Suprapubic skin (tissue), 4 donors: ENCODE measurements at regions not wholly inside any gene's neighbourhood (a gene's known extent, or its start where the extent isn't known, plus 50 kb on each side); places are given as distances from the start of the nearest gene placed in this dataset.

Experiments used
- DNase-seq, 2 donors: peaks; one replicate each; pipeline ENCODE4 v3.0.0-alpha.2; 2019; ENCODE audit warnings: low spot score in 2 of 2
- H3K27ac ChIP-seq: fragments of 200-600 bp; sonication (generic); one replicate; pipeline ENCODE4 v1.5.1; 2019
- H3K27me3 ChIP-seq: fragments of 200-600 bp; sonication (generic); one replicate; pipeline ENCODE4 v1.5.1; 2019
- H3K36me3 ChIP-seq: fragments of 200-600 bp; sonication (generic); one replicate; pipeline ENCODE4 v1.5.1; 2019
- H3K4me1 ChIP-seq: fragments of 200-600 bp; sonication (generic); one replicate; pipeline ENCODE4 v1.5.1; 2019
- H3K4me3 ChIP-seq: fragments of 200-600 bp; sonication (generic); one replicate; pipeline ENCODE4 v1.5.1; 2019; ENCODE audit warnings: mild to moderate bottlenecking
- H3K9me3 ChIP-seq: fragments of 200-600 bp; sonication (generic); one replicate; pipeline ENCODE4 v1.5.1; 2019
- EP300 ChIP-seq: sonication (generic); formaldehyde crosslinking; IDR thresholded peaks from one replicate; pipeline ENCODE4 v1.6.1; 2017; ENCODE audit warnings: antibody characterized with exemption
- POLR2A ChIP-seq, 2 donors: fragments of 450-650 bp; IDR thresholded peaks; one replicate each; pipeline ENCODE4 v1.6.1; 2017; ENCODE audit warnings: antibody characterized with exemption in 2 of 2, mild to moderate bottlenecking in 2 of 2, moderate library complexity in 2 of 2
- POLR2AphosphoS5 ChIP-seq, 3 donors: sonication (generic); formaldehyde crosslinking; IDR thresholded peaks; one replicate each; pipeline ENCODE4 v1.6.1; 2017; ENCODE audit warnings: antibody characterized with exemption in 3 of 3
- WGBS: methylation state at CpG from one replicate; pipeline ENCODE4 v1.1.5; 2018; 5-methylcytosine and 5-hydroxymethylcytosine counted together
- TF ChIP-seq, protein P1 (sequence below), 2 donors: fragments of 200-600 bp in 1 of 2; fragments of 450-650 bp in 1 of 2; sonication (generic) in 1 of 2; IDR thresholded peaks; one replicate each; pipeline ENCODE4 v1.5.1; 2016 to 2019; ENCODE audit warnings: antibody characterized with exemption in 2 of 2, mild to moderate bottlenecking in 1 of 2, moderate library complexity in 1 of 2

DNA sequence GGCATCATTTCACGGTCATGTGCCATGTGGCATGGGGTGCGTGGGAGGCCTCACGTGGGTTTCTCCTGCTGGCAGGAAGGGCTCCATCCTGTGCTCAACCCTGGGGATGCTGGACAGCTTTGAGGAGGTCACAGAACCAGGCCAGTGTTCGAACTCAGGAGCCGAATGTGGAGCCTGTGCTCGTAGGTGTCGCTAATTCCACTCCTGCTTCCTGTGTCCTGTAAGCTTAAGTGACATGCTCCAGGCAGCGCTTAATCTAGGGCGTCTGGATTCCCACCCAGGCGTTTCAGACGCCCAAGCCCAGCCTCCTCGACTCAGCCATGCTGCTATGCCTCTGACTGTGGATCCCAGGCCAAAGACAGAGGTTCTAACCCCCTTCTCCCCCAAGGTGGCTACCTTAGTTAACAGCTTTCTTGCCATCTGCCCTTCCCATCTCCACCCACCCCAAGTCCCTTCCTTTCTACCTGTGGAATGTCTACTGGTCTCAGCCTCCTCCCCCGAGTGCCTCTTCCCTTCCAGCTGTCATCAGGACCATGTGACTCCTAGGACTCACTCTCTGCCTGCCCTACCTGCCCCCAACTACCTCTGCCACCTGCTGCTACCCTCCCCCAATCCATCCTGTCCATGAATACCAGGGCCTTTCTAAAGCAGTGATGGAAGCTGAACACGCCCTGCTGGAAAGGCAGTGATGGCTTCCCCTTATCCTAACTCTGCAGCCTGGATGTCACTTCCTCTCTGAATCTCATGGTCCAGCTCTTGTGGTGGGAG, 255.1 kb downstream of the CDH26 start:
- Histone ChIP-seq H3K36me3 (no peaks in the 10 kb centered on the region), H3K27ac (no peak overlapping the region), H3K27me3 (peaks cover 7% of the 10 kb centered on the region), H3K4me3 (no peak overlapping the region), H3K9me3 (no peaks in the 10 kb centered on the region), H3K4me1 (no peaks in the 10 kb centered on the region)
- DNase-seq: no peak
- WGBS: 86% methylated on average over 14 of the region's 14 CpGs
- no peak for TF ChIP-seq POLR2AphosphoS5 (IDR thresholded peaks at IDR 0.05)
- TF ChIP-seq POLR2A (IDR thresholded peaks at IDR 0.05): no peak
- no peak for TF ChIP-seq EP300
- TF ChIP-seq, protein P1, sequence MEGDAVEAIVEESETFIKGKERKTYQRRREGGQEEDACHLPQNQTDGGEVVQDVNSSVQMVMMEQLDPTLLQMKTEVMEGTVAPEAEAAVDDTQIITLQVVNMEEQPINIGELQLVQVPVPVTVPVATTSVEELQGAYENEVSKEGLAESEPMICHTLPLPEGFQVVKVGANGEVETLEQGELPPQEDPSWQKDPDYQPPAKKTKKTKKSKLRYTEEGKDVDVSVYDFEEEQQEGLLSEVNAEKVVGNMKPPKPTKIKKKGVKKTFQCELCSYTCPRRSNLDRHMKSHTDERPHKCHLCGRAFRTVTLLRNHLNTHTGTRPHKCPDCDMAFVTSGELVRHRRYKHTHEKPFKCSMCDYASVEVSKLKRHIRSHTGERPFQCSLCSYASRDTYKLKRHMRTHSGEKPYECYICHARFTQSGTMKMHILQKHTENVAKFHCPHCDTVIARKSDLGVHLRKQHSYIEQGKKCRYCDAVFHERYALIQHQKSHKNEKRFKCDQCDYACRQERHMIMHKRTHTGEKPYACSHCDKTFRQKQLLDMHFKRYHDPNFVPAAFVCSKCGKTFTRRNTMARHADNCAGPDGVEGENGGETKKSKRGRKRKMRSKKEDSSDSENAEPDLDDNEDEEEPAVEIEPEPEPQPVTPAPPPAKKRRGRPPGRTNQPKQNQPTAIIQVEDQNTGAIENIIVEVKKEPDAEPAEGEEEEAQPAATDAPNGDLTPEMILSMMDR (IDR thresholded peaks at IDR 0.05): no peak

DNA sequence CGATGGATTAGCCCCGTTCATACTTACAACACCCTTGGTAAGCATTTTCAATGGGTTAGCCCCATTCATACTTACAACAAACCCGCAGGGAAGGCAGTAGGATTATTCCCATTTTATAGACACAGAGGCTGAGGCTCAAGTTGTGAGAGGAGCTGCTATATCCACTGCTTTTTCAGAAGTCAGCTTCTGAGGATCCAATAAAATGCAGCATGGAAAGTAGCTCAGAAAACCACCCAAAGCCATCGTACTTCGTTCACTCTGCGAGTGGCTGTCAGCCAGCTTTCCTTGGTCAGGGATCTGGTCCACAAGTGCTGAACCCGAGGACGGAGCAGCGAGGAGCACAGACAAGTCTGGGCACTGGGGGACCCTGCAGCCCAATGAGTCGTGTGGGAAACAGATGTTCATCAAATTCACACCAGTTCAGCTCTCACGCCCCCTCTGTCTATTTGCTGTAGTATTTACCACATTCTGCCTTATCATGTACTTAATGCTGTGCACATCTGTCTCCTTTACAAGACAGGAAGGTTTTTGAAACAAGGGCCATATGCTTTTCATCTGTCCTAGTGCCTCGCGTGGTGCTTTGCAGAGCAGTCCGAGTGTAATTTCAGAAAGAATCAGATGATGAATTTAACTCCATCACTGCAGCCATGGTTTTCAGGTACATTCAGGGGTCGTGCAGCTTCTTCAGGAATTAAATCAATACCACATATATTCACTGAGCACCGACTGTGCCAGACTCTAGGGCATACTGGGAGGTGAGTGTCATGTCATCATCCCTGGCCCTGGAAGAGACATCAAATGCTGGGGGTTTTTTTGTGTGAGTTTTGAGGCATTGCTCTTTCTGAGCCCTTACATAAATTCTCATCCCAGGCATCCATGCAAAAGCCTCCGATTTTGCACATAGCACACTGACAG, 256.9 kb downstream of the CDH26 start:
- H3K9me3 ChIP-seq: no peaks in the 10 kb centered on the region
- H3K27ac ChIP-seq: no peak overlapping the region
- peaks cover 14% of the 10 kb centered on the region for H3K27me3 ChIP-seq
- H3K4me3 ChIP-seq: no peak overlapping the region
- H3K4me1 ChIP-seq: no peaks in the 10 kb centered on the region
- H3K36me3 ChIP-seq: no peaks in the 10 kb centered on the region
- 40% methylated on average over 17 of the region's 17 CpGs for WGBS
- TF ChIP-seq POLR2AphosphoS5 (IDR thresholded peaks at IDR 0.05) (no peak), POLR2A (IDR thresholded peaks at IDR 0.05) (no peak), EP300 (no peak)
- TF ChIP-seq, protein P1 (IDR thresholded peaks at IDR 0.05): no peak
- no peak for DNase-seq

DNA sequence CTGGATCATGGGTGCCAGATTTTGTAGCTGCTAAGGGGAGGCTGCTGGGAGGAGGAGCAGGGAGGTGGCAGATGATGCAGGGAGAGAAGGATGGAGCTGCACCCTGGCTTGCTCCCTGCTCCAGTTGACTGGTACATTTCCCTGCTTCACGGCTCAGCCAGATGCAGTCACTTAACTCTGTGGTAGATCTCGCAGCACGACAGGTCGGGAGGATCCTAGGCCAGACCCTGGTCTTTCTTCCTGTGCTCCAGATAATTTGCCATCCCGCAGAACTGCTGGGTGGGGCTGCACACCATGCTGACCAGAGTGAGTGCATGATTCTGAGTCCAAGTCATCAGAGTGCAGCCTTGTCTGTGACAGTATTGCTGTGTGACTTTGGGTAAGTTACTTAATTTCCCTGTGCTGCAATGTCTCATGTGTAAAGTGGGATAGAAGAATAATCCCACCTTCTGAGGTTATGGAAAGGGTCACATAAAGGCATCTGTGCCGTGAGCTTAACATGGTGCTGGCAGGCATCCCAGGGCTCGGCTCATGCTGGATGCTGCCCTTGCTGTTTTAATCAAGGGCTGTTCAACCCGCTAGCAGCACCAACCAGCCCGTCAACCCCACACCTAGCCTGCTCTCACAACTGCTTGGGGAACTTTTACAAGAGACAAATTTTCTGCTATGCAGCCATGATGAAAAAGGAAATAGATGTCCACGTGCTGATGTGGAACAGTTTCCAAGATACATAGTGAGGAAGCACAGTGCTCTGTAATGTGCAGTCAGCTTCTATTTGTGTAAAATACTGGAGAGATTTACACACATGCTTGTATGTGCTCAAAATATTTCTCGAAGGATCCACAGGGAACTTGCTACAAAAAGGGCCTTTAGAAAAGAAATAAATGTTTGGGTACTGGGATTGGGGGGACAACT, 257.9 kb downstream of the CDH26 start:
- WGBS: 58% methylated on average over 7 of the region's 11 CpGs
- H3K4me1 ChIP-seq: no peaks in the 10 kb centered on the region
- no peaks in the 10 kb centered on the region for H3K9me3 ChIP-seq
- no peak overlapping the region for H3K27ac ChIP-seq
- no peaks in the 10 kb centered on the region for H3K36me3 ChIP-seq
- no peak overlapping the region for H3K4me3 ChIP-seq
- DNase-seq: no peak
- TF ChIP-seq POLR2AphosphoS5 (IDR thresholded peaks at IDR 0.05) (no peak), POLR2A (IDR thresholded peaks at IDR 0.05) (no peak), EP300 (no peak)
- peaks cover 19% of the 10 kb centered on the region for H3K27me3 ChIP-seq

DNA sequence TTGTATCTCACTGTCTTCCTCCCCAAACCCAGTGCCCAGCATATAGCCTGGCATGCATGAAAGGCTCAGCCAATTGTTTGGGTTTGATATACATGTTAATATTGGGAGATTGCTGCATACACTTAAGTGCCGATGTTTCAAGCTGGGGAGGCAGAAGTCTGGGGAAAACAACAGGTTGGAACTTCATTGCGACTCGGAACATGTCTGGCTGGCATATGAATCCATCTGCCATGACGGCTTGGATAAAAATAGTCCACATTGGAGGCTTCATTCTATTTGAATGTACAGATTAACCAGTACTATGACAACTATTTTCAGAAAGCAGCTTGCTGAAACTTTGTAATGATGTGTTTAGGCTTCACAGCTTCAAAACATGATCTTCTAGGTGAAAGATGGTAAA, 261.0 kb downstream of the CDH26 start:
- no peaks in the 10 kb centered on the region for H3K36me3 ChIP-seq
- WGBS: 80% methylated on average over 4 of the region's 4 CpGs
- no peaks in the 10 kb centered on the region for H3K9me3 ChIP-seq
- H3K27me3 ChIP-seq: peaks cover 25% of the 10 kb centered on the region
- no peak for DNase-seq
- H3K4me1 ChIP-seq: no peaks in the 10 kb centered on the region
- H3K27ac ChIP-seq: no peak overlapping the region
- H3K4me3 ChIP-seq: no peak overlapping the region
- TF ChIP-seq POLR2AphosphoS5 (IDR thresholded peaks at IDR 0.05): no peak

- no peaks in the 10 kb centered on the region for H3K4me1 ChIP-seq
- H3K27ac ChIP-seq: no peak overlapping the region
- 80% methylated on average over 9 of the region's 9 CpGs for WGBS
- no peak for TF ChIP-seq POLR2AphosphoS5 (IDR thresholded peaks at IDR 0.05)
- no peak for DNase-seq
- H3K4me3 ChIP-seq: no peak overlapping the region
- H3K36me3 ChIP-seq: no peaks in the 10 kb centered on the region
- H3K27me3 ChIP-seq: peaks cover 25% of the 10 kb centered on the region
- no peaks in the 10 kb centered on the region for H3K9me3 ChIP-seq
These were observed 261.9 kb downstream of the CDH26 start for GRCh38 chr20:60219984-60220562.

DNA sequence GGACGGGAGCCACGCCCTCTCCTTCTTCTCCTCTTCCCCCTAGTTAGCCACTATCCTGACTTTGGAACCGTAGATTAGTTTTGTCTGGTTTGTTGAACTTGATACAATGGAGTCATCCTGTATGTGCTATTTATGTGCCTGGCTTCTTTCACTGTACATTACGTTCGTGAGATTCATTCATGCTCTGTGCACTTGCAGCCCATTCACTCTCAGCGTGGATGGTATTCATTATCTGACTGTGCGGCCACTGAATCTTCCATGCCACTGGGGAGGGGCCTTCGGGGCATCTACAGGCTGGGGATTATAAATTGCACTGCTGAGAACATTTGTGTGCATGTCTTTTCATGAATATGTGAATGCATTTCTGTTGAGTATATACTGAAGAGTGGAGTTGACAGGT, 262.5 kb downstream of the CDH26 start:
- H3K4me3 ChIP-seq: no peak overlapping the region
- H3K27me3 ChIP-seq: peaks cover 25% of the 10 kb centered on the region
- 66% methylated on average over 8 of the region's 8 CpGs for WGBS
- no peak for DNase-seq
- H3K36me3 ChIP-seq: no peaks in the 10 kb centered on the region
- no peaks in the 10 kb centered on the region for H3K4me1 ChIP-seq
- H3K27ac ChIP-seq: no peak overlapping the region
- H3K9me3 ChIP-seq: no peaks in the 10 kb centered on the region
- TF ChIP-seq, protein P1 (IDR thresholded peaks at IDR 0.05): no peak
- TF ChIP-seq POLR2A (IDR thresholded peaks at IDR 0.05) (no peak), EP300 (no peak), POLR2AphosphoS5 (IDR thresholded peaks at IDR 0.05) (no peak)
